ENCODE measurements at regions not wholly inside any gene's neighbourhood (a gene's known extent, or its start where the extent isn't known, plus 50 kb on each side); places are given as distances from the start of the nearest gene placed in this dataset.

DNA sequence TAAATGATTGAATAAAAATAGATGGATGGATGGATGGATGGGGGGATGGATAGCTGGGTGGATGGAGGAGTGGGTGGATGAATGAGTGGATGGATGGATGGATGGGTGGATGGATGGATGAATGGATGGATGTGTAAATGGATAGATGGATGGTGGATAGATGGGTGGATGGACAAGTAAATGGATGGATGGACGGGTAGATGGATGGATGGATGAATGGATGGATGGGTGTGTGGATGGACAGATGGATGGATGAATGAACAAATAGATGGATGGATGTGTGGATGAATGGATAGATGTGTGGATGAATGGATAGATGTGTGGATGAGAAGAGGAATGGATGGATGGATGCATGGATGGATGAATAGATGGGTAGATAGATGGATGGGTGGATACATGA lies 490.8 kb downstream of the VRK1 start:
- TF ChIP-seq EP300 (IDR thresholded peaks at IDR 0.05; ENCODE audit: borderline replicate concordance in 1 of 2, low read depth in 1 of 2, low read length in 1 of 2) (no peak), EZH2phosphoT487 (IDR thresholded peaks at IDR 0.05; ENCODE audit: borderline replicate concordance, low read depth) (no peak), SIN3A (IDR thresholded peaks at IDR 0.05; ENCODE audit: borderline replicate concordance, low read depth, low read length) (no peak), RCOR1 (IDR thresholded peaks at IDR 0.05; ENCODE audit: low read length) (no peak), MXI1 (IDR thresholded peaks at IDR 0.05; ENCODE audit: low read depth, low read length) (no peak)
- TF ChIP-seq, protein P1, sequence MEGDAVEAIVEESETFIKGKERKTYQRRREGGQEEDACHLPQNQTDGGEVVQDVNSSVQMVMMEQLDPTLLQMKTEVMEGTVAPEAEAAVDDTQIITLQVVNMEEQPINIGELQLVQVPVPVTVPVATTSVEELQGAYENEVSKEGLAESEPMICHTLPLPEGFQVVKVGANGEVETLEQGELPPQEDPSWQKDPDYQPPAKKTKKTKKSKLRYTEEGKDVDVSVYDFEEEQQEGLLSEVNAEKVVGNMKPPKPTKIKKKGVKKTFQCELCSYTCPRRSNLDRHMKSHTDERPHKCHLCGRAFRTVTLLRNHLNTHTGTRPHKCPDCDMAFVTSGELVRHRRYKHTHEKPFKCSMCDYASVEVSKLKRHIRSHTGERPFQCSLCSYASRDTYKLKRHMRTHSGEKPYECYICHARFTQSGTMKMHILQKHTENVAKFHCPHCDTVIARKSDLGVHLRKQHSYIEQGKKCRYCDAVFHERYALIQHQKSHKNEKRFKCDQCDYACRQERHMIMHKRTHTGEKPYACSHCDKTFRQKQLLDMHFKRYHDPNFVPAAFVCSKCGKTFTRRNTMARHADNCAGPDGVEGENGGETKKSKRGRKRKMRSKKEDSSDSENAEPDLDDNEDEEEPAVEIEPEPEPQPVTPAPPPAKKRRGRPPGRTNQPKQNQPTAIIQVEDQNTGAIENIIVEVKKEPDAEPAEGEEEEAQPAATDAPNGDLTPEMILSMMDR (IDR thresholded peaks at IDR 0.05): no peak
- TF ChIP-seq, protein P2, sequence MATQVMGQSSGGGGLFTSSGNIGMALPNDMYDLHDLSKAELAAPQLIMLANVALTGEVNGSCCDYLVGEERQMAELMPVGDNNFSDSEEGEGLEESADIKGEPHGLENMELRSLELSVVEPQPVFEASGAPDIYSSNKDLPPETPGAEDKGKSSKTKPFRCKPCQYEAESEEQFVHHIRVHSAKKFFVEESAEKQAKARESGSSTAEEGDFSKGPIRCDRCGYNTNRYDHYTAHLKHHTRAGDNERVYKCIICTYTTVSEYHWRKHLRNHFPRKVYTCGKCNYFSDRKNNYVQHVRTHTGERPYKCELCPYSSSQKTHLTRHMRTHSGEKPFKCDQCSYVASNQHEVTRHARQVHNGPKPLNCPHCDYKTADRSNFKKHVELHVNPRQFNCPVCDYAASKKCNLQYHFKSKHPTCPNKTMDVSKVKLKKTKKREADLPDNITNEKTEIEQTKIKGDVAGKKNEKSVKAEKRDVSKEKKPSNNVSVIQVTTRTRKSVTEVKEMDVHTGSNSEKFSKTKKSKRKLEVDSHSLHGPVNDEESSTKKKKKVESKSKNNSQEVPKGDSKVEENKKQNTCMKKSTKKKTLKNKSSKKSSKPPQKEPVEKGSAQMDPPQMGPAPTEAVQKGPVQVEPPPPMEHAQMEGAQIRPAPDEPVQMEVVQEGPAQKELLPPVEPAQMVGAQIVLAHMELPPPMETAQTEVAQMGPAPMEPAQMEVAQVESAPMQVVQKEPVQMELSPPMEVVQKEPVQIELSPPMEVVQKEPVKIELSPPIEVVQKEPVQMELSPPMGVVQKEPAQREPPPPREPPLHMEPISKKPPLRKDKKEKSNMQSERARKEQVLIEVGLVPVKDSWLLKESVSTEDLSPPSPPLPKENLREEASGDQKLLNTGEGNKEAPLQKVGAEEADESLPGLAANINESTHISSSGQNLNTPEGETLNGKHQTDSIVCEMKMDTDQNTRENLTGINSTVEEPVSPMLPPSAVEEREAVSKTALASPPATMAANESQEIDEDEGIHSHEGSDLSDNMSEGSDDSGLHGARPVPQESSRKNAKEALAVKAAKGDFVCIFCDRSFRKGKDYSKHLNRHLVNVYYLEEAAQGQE (IDR thresholded peaks at IDR 0.05; ENCODE audit: low read depth, low read length): no peak
- TF ChIP-seq, protein P3, sequence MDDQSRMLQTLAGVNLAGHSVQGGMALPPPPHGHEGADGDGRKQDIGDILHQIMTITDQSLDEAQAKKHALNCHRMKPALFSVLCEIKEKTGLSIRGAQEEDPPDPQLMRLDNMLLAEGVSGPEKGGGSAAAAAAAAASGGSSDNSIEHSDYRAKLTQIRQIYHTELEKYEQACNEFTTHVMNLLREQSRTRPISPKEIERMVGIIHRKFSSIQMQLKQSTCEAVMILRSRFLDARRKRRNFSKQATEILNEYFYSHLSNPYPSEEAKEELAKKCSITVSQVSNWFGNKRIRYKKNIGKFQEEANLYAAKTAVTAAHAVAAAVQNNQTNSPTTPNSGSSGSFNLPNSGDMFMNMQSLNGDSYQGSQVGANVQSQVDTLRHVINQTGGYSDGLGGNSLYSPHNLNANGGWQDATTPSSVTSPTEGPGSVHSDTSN (IDR thresholded peaks at IDR 0.05): no peak

All from SK-N-SH (cell line).